AG08396 (cell line): ENCODE measurements at regions not wholly inside any gene's neighbourhood (a gene's known extent, or its start where the extent isn't known, plus 50 kb on each side); places are given as distances from the start of the nearest gene placed in this dataset.
"Not testable (repeated sequence)": the region's sequence is repeated elsewhere in the genome, so short reads cannot be mapped to it uniquely, and the experiment has no call there.

Experiments
- DNase-seq: peaks from one replicate; pipeline ENCODE4 v3.0.0; 2012; ENCODE audit warnings: low spot score, mixed read lengths

GRCh38 chr18:77329651-77330050 is 80.0 kb downstream of the GALR1 start:
- DNase-seq, result no peak

- no peak for DNase-seq
These were observed 85.2 kb downstream of the GALR1 start for GRCh38 chr18:77334876-77335275.

GRCh38 chr18:77337604-77338003 is 88.0 kb downstream of the GALR1 start:
- DNase-seq, result no peak

- DNase-seq, result no peak
These were observed 89.4 kb downstream of the GALR1 start for GRCh38 chr18:77339093-77339492.

- DNase-seq, result no peak
These were observed 90.0 kb downstream of the GALR1 start for GRCh38 chr18:77339623-77340022.

DNA sequence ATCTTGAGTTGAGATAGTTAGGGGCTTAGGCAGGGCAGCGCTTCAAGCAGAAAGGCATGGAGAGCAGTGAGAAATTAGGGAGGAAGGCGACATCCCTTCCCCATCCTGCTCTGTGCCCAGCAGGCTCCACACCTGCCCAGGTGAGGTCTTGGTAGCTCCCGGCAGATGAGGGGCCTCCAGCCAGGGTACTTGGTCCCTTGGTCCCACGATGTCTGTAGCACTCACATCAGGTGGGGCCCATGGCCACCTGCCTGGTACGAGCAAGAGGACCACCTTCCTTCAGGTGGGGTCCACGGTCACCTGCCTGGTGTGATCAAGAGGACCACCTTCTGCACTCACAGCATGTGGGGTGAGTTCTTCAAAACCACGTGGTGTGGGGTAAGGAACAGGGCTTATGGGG is 91.2 kb downstream of the GALR1 start:
- no peak for DNase-seq

GRCh38 chr18:77341527-77342325 is 92.1 kb downstream of the GALR1 start:
- DNase-seq, result no peak

GRCh38 chr18:77342736-77343135 is 93.1 kb downstream of the GALR1 start:
- no peak for DNase-seq

DNA sequence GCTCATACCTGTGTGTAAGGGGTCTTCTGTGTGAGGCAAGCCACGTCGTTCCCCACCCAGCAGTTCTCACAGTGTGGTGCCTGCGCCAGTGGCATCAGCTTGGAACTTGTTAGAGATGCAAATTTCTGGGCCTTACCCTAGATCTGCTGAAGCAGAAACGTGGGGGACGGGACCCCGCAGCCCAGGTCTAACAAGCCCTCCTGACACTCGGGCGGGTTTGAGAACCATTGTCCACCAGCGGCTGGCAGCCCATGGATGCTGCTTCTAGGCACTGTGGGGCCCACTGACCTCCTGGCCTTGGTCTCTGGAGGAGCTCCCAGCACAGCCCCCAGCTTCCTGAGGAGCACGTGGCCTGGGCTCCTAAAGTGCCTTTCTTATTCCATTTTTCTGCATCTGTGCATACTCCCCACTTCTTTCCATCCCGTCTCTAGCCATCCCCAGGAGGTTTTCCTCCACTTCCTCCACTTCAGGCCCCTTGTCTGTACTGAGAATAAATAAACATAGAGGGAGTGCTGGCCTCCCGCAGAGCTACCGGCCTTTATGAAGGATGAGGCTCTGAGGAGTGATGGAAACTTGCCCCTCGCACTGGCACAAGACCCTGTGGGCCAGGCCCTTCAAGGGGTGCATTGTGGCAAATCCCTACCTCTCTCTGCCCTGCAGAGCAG is 94.3 kb downstream of the GALR1 start:
- no peak for DNase-seq

DNA sequence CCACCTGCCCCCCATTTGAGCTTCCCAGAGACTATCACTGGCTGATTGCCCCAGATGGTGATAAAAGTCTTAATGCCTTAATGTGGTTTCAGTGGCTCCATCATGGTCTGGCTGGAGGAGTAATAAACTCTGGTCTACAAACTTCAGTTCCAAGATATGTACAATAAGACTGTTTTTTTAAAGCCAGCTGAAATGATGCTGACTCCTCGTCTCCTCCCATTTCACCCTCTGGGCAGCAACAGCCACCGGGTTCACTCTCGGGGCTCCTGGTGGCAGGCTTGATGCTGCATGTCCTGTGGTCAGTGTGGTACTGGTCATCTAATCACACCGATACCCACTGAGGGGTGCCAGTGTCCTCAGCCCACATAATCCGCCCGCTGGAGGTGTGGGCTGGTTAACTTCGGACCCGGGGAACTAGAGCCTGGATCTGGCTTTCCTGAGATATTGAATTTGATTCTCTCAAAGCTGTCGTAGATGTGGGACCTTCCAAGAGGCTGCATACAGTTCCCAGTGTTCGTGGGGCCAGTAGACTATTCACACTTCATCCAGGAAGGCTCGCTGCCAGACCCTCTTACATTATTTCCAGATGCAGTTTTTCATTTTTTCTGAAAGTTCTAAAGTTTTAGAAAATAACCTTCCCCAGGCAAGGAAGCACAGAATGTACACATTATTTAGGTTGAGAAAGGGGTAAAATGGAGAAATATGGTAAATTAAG is 95.3 kb downstream of the GALR1 start:
- DNase-seq, result no peak

DNA sequence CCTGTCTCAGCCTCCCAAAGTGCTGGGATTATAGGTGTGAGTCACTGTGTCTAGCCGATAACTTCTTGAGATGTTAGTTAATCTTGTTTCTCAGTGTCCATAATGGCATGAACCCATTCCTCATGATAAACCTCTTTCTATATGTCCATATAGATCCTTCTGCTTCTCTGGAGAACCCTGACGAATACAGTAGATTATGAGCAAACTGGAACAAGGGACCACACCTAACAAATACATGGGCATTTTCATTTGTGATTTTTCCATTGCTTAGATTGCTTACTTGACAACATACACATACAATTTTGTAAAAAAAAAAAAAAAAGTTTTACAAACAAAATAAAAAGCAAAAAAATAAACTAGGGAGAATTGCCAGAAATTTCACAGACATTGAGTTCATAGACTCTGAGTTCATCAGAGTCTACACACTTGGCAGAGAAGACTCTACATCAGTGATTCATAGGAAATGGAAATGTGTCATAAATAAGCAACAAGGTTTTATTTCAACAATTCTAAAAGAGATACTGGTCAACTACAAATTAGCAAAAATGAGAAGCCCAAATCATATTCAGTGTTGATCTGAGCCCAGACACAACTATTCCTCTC is 96.7 kb downstream of the GALR1 start:
- DNase-seq, result no peak

GRCh38 chr18:77353349-77353748 is 103.7 kb downstream of the GALR1 start:
- DNase-seq, result not testable (repeated sequence)

DNA sequence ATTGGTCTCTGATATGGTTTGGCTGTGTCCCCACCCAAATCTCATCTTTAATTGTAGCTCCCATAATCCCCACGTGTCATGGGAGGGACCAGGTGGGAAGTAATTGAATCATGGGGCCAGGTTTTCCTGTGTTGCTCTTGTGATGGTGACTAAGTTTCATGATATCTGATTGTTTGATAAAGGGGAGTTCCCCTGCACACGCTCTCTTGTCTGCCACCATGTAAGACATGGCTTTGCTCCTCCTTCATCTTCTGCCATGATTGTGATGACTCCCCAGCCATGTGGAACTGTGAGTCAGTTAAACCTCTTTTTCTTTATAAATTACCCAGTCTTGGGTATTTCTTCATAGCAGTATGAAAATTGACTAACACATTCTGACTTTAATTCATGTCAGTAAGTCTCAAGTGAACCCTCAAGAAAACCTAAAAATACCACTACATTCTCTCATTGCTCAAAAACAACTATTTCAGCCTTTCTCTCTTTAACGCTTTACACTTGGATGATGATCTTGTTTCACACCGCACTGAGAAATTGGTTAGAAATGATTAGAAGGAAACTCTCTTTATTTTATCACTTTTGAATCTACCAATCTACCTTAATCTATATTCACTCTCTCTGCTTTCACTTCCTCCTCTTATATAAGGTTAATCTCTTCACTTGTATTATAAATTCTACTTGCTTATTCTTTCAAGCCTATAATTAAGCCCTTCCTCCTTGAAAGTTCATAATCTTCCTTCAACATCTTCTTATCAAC is 110.1 kb downstream of the GALR1 start:
- DNase-seq, result no peak

GRCh38 chr18:77360315-77361190 is 110.9 kb downstream of the GALR1 start:
- DNase-seq, result no peak

- no peak for DNase-seq
These were observed 111.7 kb downstream of the GALR1 start for GRCh38 chr18:77361382-77361781.

DNA sequence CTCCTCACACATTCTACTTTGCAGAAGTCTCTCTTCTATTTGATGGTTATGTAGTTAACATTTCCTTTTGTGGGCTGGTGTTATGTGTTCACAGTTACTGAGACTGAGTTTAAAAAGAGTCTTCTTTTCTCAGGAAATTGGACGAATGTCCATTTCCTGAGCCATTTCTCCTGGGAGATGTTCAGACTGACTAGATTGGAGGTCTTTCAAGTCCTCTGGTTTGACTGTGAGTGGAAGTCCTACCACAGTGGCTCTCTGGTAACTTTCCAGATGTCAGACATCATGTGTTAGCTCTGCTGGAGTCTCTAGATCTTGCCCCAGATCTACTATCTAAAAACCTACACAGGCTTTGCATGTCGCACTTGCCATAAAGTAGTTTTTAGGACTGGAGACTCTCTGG is 116.0 kb downstream of the GALR1 start:
- no peak for DNase-seq

DNA sequence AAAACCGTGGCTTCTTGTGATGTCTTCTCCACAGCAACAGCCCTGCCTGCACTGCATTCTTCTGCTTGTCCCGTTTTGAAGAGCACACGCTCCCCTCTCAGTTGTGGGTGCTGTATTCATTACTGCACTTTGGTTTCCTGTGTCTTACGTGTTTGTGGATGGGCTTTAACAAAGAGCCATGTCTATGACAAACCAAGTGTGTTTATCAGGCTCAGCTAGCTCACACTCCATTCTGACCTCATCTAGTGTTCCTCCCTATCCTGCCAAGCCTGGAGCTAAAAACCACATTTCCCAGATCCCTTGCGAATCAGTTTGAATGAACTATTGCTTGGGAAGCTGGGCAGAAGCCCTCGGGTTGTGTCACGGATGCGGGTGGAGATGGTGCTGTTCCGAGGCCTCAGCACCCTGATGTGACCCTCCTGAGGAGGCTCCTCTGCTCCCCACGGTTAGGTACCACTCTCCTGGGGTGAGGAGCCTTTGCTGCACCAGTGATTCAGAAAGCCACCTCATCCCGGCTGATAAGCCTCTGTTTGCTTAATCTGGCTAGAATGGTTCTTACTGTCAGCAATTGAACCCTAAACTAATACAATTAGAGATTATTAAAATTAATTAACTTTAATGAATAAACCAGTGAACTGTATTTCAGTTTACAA is 116.5 kb downstream of the GALR1 start:
- DNase-seq, result no peak

GRCh38 chr18:77366720-77367641 is 117.3 kb downstream of the GALR1 start:
- DNase-seq, result no peak

DNA sequence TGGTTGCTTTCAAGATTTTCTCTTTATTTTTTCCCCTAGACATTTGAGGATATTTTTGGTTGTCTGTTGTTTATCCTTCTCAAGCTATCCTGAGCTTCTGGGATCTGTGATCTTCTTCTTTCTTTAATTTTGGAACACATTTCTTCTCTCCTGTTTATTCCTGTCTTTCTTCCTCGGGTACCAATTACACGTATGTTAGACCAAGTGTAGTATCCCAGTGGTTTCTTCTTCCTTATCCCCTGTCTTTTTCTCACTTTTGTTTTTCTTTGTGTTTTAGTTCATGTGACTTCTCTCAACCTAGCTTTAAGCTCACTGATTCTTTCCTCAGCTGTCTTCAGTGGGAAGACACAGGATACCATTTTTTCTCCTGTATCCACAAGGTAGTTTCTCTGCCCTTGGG is 120.0 kb downstream of the GALR1 start:
- DNase-seq, result no peak
